Thyroid gland (tissue), 4 donors: ENCODE measurements at regions not wholly inside any gene's neighbourhood (a gene's known extent, or its start where the extent isn't known, plus 50 kb on each side); places are given as distances from the start of the nearest gene placed in this dataset.

Experiments
- CTCF ChIP-seq, 6 experiments: fragments of 200-600 bp in 3 of 6; fragments of 450-650 bp in 3 of 6; sonication (generic) in 3 of 6; IDR thresholded peaks; one replicate each; pipeline ENCODE4 v1.5.1; 2016 to 2019; ENCODE audit warnings: antibody characterized with exemption in 6 of 6, mild to moderate bottlenecking in 2 of 6, inconsistent platforms in 1 of 6, moderate library complexity in 1 of 6
- POLR2A ChIP-seq, 2 donors: fragments of 450-650 bp; IDR thresholded peaks; one replicate each; pipeline ENCODE4 v1.6.1; 2017; ENCODE audit warnings: antibody characterized with exemption in 2 of 2, mild to moderate bottlenecking in 2 of 2, moderate library complexity in 1 of 2

DNA sequence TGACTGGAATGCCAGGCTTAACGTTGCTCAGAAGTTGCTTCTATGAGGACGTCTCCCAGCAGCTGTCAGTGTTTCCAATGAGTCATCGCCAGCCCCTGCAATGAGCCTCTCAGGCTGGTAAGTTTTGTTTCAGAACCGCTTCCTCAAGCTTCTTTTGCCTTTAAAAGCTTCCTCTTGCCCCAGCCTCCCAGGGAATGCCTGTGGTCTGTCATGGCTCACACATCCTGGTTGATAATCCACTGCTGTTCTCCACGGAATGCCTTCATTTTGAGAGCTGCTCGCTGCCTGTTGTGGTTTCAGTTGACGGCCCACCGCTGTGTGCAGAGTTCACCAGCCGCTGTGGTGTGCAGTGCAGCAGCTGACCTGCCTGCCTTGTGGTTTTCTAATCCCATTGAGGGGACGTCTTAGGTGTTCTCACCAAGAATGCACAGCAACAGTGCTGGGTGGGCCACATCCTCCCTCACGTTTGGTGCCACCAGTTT, 96.4 kb downstream of the RTP5 start:
- TF ChIP-seq POLR2A (IDR thresholded peaks at IDR 0.05) (no peak), CTCF (IDR thresholded peaks at IDR 0.05) (no peak)
